GM20000 (cell line): ENCODE measurements at regions not wholly inside any gene's neighbourhood (a gene's known extent, or its start where the extent isn't known, plus 50 kb on each side); places are given as distances from the start of the nearest gene placed in this dataset.

Experiments
- DNase-seq: peaks from one replicate; pipeline ENCODE4 v3.0.0; 2012; ENCODE audit warnings: low spot score
- TF ChIP-seq, protein P1 (sequence below): IDR thresholded peaks from 2 replicates; pipeline ENCODE4 v1.5.1; 2012; ENCODE audit warnings: mild to moderate bottlenecking, control low read depth; ENCODE audit errors: extremely low read depth, missing control alignments

DNA sequence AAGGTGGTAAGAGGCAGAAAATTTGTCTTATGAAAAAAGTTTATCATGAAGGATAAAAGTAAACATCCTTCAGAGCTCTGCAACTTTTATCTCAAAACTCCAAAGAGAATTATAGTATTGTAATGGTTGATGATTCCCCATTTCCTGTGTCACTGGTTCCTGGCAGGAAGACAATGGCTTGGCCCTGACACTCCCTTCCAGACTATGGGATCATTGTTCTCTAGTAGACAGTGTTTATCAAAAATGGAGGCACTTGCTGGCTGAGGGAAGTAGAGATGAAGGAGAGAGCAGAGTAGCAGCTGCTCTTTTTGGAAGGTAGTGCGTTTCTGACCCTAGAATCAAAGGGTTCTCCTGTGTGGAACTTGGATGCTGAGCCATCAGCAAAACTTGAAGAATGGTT lies 145.9 kb upstream of the ATP1B1 start:
- no peak for DNase-seq
- TF ChIP-seq, protein P1, sequence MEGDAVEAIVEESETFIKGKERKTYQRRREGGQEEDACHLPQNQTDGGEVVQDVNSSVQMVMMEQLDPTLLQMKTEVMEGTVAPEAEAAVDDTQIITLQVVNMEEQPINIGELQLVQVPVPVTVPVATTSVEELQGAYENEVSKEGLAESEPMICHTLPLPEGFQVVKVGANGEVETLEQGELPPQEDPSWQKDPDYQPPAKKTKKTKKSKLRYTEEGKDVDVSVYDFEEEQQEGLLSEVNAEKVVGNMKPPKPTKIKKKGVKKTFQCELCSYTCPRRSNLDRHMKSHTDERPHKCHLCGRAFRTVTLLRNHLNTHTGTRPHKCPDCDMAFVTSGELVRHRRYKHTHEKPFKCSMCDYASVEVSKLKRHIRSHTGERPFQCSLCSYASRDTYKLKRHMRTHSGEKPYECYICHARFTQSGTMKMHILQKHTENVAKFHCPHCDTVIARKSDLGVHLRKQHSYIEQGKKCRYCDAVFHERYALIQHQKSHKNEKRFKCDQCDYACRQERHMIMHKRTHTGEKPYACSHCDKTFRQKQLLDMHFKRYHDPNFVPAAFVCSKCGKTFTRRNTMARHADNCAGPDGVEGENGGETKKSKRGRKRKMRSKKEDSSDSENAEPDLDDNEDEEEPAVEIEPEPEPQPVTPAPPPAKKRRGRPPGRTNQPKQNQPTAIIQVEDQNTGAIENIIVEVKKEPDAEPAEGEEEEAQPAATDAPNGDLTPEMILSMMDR = no peak

DNA sequence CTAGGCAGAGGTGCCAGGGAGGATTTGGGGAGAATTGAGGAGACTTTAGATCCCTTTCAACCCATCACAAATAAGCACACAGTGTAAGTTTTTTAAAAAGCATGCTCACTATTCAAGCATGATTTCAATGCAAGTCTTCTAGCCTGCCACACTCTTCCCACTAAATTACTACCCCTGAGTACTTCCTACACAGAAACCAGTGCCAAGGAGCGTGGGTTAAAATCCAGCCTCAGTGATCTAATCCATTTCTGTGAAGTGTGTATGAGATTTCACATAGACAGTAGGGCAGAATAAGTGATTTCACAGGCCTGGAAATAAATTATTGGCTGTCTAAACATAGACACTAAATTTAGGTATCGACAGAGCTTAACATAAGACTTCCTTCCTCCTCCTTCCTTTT lies 142.9 kb upstream of the ATP1B1 start:
- no peak for DNase-seq
- TF ChIP-seq, protein P1 = no peak

DNA sequence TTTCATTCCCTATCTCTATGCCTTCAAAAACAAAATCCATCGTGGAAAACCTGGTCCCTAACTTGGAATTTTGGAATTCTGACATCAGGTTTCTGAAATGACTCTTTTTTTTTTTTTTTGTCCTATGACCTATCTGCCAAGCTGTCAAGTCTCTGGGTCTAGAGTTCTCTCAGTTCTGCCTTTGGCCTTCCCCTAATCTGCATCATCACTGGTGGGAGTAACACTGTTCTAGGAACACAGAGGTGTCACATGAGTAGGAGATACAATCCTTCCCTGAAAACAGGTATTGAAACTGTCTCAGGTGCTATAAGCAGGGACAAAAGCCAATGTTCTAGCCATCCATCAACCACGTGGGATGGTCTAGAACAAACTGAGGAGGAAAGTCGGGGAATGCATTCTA lies 142.0 kb upstream of the ATP1B1 start:
- peak; percentile 10 for DNase-seq
- TF ChIP-seq, protein P1 = no peak

DNA sequence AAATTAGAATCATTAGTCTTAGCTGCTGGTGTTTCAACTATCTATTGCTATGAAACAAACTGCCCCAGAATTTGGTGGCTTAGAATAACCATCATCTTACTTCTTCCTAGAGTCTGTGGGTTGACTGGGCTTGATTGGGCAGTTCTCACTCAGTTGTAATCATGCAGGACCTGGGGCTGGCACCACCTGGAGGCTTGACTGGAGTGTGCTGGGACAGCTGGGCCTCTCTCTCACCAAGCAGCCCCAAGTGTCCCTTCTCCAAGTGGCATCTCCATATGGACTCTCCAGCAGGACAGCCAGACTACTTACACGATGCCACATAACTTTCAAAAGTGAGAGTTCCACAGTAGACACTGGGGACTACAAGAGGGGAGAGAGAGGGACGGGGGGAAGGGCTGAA lies 140.3 kb upstream of the ATP1B1 start:
- no peak for DNase-seq
- TF ChIP-seq, protein P1 = no peak

DNA sequence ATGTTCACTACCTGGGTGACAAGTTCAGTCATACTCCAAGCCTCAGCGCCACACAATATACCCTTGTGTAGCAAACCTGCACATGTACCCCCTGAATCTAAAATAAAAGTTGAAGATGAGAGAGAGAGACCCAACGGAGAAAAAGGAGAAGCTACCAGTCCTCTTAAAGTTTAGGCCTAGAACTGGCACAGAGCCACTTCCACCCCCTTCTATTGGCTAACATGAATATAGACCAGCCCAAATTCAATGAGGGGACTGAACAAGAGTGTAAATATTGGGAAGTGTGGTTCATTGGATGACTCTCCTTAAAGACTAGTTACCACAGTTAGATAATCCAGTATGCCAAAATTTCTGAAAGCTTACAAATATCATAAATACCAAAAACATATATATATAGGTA lies 139.9 kb upstream of the ATP1B1 start:
- TF ChIP-seq, protein P1 = no peak
- DNase-seq = no peak

DNA sequence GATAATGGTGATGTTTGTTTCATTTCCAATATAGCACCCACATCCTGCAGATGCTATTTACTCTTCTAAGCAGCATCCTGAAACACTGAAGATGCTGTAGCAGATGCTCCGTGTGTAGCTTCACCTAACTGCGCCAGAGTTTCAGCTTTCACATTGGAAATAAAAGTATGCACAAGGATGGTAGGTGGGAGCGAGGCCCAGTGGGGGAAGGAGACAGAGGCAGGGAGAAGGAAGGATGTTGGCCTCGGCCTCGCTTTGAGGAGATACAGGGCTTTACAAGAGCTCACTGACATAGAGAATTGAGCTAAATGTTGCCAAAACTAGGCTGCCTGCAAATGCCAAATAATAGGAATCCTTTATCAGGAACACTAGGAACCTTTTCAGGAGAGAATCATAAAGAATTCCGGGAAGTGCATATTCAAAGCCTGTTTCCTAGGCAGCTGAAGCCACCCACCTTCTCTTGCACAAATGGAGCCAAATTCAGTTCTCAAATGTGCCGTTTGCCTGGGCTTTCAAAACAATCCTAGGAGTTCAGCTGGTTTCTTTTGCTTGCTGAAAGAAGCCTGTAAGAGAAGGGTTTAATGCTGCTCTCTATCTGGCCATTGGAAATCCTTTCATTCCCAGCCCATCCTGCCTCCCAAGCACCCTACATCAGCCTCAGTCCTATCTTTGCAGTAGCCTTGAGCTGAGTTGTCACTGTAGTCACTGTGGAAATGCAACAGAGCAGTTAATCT lies 135.4 kb upstream of the ATP1B1 start:
- no peak for DNase-seq
- TF ChIP-seq, protein P1 = no peak

DNA sequence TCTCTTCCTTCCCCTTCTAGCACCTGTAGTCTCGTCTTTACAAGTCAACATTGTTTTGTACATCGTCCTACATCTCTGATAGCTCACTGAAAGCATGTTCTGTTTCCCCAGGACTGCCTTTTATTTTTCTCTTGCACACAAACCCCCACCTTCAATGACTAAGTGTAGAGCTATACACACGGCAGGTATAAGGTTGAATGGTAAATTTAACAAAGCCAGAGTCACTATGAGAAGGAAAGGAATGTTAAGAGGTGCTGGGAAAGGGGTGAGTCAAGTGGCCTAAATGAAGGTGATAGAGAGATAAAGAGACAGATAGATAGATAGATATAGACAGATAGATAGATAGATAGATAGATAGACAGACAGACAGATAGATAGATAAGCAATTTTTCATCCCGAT lies 134.3 kb upstream of the ATP1B1 start:
- no peak for DNase-seq
- TF ChIP-seq, protein P1 = no peak
